GM21723 (cell line): ENCODE measurements at regions not wholly inside any gene's neighbourhood (a gene's known extent, or its start where the extent isn't known, plus 50 kb on each side); places are given as distances from the start of the nearest gene placed in this dataset.

Experiments used
- ATAC-seq: cut with Tn5 transposase; IDR thresholded peaks from one replicate; pipeline ENCODE4 v1.9.1; 2021; ENCODE audit warnings: mild to moderate bottlenecking, moderate library complexity; ENCODE audit not compliant: unreplicated experiment

GRCh38 chr13:73684750-73685149, 449.5 kb downstream of the KLF12 start:
- no peak for ATAC-seq

- ATAC-seq: no peak
These were observed 449.9 kb downstream of the KLF12 start for GRCh38 chr13:73684286-73684685.

DNA sequence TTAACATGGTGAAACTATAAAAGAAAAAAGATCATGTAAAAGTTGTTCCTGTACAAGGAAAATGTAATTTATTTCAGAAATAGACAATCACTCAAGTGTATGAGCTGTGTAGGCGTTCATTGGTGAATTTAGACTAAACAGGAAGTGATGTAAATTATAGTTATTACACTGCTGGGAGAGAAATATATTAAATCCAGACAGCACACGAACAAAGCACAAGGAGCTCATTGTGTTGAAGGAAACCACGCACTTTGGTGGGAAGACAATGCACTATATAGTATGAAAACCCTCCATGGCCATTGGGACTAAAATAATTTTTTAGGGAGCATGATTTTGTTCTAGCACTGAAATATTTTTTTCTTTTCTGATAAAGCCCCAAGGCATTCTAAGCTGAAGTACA, 450.5 kb downstream of the KLF12 start:
- ATAC-seq: no peak

DNA sequence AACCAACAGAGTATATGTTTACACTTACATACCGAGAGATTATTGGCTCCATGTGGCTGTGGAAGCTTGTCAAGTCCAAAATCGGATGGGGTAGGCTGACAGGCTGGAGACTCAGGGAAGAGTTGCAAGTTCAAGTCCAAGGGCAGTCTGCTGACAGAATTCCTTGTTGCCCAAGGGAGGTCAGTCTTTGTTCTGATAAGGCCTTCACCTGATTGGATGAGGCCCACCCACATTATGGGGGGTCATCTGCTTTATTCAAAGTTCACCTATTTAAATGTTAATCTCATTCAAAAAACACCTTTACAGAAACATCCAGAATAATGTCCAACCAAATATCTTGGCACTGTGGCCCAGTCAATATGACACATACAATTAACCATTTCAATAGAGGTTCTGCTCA, 452.4 kb downstream of the KLF12 start:
- no peak for ATAC-seq

DNA sequence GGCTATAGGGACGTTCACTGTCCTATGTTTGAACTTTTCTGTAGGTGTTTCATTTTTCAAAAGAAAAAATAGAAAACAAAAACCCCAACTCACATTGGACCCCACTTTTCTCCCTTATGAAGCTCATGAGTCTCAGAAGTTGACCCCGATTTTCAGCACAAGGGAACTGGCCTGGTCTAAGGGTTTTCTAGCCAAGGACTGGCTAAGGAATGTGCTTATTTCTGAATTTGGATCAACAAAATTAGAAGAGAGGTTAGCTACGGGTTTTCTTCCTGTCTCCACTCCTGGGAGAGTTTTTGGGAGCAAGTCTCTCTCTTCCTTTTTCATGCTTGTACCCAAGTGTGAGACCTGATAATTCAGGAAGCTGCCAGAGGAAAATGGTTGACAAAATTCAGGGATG, 453.2 kb downstream of the KLF12 start:
- ATAC-seq: no peak

GRCh38 chr13:73677048-73677601, 457.1 kb downstream of the KLF12 start:
- no peak for ATAC-seq

DNA sequence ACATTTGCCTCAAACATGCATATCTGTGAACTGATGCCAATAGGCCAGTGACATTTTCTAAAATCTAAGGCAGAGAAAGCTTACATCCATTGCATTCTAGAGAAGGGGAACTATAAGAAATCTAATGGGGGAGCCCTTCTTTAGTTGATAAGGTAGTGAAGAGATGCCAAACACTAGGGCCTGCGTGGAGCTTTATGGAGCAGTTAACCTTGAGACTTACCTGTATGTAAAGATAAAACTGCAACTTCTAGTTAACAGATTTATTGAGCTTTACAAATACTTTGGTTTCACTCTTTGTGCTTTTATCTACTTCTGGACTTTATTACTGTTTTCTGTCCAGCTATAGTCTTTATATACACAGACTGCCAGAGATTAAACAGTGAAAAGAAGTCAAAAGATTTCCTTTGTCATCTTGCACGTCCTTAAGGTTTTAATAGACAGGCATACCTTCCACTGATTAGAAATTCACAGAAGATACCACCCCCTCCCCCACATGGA, 457.6 kb downstream of the KLF12 start:
- ATAC-seq: no peak

DNA sequence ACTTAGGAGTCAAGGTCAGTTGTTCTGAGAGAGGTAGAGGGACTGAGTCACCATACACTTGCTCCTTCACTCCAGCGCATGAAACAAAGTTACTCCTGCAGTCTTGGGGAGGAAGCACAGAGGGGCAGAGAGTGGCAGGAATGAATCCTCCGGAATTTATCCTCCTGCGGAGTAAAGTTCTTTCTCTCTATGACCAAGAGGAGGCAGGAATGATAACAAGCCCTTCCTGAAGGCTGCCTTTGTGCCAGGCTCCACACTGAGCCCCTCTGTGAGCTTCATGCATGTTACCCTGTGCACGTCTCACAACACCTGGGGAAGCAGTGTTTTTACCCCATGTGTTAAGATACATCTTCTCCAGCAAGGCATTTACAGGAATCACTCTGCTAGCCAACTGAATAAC, 458.4 kb downstream of the KLF12 start:
- ATAC-seq: no peak

DNA sequence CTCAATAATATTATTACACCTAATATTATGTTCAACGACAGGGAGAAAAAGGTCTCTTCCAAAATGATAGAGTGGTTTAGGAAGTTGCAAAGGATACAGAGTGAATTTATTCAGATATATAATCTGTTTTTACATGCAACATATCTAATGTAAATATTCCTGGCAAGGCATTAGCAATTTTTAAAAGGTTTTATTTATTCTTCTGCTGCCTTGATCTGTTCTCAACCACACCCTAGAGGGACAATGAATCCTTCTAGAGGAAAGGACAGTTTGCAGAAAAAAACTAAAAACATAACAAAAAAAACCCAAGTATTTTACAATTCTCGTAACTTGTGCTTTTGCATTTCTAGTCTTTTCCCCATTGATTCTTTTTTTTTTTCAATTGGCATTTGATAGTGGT, 459.6 kb downstream of the KLF12 start:
- no peak for ATAC-seq

DNA sequence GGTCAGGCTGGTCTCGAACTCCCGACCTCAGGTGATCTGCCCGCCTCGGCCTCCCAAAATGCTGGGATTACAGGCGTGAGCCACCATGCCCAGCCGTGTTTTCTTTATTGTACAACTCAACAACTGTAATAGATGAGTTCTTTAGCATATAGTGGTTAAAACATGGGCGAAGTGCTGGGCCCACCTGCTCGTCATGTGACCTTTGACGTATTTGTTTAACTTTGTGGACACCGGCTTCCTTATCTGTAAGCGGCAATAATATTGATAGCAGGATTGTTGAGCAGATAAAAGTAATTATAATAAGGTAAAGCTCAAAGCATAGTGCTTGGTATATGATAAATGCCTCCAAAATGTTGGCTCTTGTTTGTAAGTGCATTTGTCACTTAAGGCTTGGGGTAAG, 460.3 kb downstream of the KLF12 start:
- no peak for ATAC-seq

- ATAC-seq: no peak
These were observed 461.7 kb downstream of the KLF12 start for GRCh38 chr13:73672492-73672891.

DNA sequence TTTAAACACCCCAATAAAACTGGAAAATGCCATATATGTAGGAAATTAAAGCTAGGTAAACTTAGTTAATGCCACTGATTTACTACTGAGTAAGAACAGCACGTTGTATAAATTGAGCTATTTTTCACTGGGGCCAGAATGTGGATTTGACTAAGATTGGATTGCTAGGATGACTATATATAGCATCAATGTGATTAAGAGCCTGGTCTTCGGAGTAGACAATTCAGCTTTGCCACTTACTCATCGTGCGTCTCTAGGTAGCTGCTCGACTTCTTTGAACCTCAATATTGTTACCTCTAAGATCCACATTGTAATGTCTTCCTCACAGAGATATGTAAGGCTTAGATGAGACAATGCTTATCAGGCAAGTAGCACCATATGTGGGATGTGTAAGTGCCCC, 462.5 kb downstream of the KLF12 start:
- no peak for ATAC-seq

DNA sequence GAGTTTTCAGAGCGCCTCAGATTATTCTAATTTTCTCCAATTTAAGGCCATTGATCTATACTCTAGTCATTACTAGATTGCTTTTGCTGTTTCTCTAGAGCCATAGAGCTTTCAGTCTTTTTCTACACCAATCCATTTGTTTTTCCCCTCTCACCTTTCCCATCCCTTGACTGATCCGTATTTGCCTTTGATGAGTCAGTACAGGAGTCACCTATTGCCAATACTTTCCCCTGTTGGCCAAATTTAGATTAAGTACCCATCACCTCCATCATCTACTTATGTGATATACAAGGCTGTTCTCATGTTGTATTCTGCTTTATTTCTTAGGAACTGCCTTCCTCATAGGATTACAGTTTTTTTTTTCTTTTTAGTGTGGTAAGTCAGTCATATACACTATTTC, 463.2 kb downstream of the KLF12 start:
- no peak for ATAC-seq

DNA sequence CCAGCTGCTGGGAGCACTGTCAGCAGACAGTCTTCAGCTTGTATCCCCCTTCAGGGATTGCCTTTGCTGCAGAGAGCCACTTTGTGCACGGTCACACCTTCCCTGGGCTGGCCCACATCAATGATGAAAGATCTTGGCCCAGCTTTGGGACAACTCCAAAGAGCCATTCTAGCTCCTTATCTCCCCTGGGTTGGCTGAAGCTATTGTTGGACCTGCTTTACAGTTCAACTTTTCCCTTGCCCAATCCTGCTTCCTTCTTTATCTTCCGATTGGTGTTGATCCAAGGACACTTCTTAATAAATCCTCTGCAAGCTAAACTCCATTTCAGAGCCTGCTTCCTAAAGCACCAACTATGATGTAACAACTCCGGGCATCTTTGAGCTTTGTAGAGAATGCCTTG, 466.4 kb downstream of the KLF12 start:
- no peak for ATAC-seq

DNA sequence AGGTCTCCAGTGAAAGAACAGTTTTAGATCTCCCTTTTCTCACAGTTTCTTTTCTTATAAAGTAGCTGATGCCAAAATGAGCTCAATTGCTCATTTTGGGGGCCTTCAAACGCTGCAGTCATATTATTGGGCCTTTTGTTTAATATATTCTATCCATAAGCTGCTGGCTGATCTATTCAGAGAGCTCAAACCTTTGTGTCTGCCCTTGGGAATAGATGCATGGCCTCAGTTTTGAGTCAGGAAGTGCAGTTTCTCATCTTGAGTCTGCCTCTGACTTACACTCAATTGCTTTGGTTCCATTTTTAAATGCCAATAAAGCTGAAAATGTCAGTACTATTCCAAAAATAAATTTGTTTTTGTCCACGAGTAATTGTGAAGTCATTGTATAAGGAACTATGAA, 468.9 kb downstream of the KLF12 start:
- ATAC-seq: no peak

DNA sequence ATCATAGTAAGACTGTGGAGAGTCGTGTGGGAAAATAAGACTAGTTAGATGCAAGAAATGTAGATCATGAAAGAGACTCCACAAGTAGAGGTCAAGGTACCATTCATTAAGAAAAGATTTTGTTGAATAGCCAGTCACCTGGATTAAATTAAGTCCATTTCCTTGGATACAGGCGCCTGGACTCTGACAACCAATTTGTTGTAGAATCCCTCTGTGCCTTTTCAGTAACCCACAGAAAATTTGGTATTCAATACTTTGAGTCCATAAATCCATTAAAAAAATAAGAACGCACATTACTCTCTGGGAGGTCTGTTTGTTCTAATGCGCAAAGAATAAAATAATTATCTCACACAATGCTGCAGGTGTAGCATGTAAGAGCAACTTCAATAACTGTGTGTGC, 469.4 kb downstream of the KLF12 start:
- ATAC-seq: no peak

DNA sequence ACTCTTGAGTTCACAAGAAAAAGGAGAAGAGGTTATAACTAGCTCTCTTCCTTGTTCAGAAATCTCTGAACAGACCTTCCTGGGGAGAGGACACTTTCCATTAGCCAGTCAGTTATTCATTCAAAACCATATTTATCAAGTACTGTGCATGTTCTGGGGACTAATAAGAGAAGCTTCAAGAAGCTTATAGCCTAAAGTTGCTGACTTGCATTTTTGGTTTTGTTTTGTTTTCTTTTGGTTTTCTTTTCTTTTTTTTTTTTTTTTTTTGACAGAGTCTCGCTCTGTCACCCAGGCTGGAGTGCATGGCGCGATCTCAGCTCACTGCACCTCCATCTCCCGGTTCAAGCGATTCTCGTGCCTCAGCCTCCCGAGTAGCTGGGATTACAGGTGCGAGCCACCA, 471.4 kb downstream of the KLF12 start:
- ATAC-seq: no peak

GRCh38 chr13:73661687-73662425, 472.3 kb downstream of the KLF12 start:
- no peak for ATAC-seq

DNA sequence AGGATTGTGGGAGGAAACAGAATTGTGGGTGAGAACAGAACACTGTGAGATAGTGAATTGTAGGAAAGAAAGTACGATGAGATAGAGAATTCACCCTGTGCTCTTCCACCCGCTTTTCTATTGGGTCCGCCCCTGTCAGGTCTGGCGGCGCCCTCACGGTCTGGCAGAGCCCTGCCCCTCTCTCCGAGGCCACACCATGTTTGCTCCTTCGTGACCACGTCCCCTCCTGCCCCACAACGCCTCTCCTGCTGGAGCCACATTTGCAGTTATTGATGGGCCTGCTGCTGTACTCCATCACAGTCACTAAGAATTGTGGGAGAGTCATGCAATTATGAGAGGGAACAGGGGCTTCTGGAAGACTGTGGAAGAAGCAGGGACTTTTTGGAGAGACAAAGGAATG, 473.1 kb downstream of the KLF12 start:
- ATAC-seq: no peak

DNA sequence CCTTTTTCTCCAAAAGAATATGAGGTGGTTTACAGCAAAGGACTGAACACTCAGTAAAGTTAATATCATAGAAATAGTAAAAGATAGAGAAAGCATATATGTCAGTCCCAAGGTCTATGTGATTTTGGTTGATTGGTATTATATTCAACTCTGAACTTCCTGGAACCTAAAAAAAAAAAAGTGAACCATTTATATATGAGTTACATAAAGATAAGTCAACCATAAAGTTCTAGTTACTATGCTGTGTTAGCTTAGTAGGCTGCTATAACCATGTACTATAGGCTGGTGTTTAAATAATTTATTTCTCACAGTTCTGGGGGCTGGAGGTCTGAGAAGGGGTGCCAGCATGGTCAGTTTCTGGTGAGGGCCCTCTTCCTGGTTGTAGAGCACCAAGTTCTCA, 475.6 kb downstream of the KLF12 start:
- no peak for ATAC-seq

DNA sequence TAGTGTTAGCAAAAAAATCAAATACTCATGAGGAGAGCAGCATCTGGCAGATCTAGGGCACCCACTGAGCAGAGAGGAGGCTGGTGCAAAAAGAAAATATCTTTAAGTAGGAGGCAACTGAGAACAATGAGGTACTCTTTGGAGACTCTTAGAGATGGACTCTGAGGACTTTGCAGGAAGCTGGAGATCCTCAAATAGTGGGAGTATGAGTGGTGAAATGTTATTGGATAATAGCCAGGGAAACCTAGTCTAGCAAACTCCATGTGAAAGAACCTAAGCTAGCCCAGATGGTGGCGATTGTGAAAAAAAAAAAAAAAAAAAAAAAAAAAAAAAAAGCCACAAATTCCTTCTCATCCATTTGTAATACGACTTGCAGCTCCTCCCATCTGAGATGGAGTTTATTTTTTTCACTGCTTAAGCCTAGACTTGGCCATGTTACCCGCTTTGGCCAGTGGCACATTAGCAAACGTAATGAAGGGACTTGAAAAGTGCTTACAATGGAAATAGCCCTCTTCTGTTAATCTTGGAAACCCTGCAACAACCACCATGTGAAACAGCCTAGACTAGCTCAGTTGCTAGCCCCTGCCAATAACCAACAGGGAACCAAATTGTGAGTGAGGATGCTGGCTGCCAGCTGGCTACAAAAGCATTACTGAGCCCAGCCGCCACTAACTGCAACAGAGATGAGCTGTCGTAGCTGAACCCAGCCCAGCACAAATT, 476.2 kb downstream of the KLF12 start:
- ATAC-seq: no peak

- ATAC-seq: no peak
These were observed 477.3 kb downstream of the KLF12 start for GRCh38 chr13:73656863-73657262.
